A673 (cell line): ENCODE measurements at regions not wholly inside any gene's neighbourhood (a gene's known extent, or its start where the extent isn't known, plus 50 kb on each side); places are given as distances from the start of the nearest gene placed in this dataset.

Experiments used
- EZH2 ChIP-seq: fragments of 200-600 bp; sonication (generic); IDR thresholded peaks from 2 replicates; pipeline ENCODE4 v1.6.1; 2017; ENCODE audit warnings: borderline replicate concordance, low read depth, mild to moderate bottlenecking, mixed read lengths, antibody characterized with exemption, low read length; ENCODE audit not compliant: poor library complexity, severe bottlenecking
- TF ChIP-seq, protein P1 (sequence below): fragments of 300-800, 200-600 bp; sonication (generic); conservative IDR thresholded peaks from 2 replicates; pipeline ENCODE4 v1.5.1; 2017; ENCODE audit warnings: low read depth, mild to moderate bottlenecking, antibody characterized with exemption, low read length, moderate library complexity, mixed read lengths

DNA sequence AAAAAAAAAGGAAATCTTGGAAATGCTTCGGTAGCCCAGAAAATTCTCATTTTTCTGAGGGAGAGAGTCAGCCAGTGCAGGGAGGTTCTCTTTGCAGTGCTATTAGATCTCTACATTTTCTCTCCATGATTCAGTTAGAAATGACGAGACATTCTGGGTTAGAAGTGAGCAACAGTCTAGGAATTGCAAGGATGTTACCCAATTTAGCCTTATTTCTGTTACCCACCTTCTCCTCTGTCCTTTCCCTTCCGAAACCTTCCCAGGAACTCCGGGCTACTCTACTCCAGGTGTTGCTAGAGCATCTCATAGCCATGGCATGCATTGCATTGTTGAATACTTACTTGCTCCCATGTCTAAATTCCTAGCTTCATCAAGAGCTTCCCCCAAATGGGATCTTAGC, 106.8 kb downstream of the EDEM1 start:
- TF ChIP-seq, protein P1, sequence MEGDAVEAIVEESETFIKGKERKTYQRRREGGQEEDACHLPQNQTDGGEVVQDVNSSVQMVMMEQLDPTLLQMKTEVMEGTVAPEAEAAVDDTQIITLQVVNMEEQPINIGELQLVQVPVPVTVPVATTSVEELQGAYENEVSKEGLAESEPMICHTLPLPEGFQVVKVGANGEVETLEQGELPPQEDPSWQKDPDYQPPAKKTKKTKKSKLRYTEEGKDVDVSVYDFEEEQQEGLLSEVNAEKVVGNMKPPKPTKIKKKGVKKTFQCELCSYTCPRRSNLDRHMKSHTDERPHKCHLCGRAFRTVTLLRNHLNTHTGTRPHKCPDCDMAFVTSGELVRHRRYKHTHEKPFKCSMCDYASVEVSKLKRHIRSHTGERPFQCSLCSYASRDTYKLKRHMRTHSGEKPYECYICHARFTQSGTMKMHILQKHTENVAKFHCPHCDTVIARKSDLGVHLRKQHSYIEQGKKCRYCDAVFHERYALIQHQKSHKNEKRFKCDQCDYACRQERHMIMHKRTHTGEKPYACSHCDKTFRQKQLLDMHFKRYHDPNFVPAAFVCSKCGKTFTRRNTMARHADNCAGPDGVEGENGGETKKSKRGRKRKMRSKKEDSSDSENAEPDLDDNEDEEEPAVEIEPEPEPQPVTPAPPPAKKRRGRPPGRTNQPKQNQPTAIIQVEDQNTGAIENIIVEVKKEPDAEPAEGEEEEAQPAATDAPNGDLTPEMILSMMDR = no peak
- TF ChIP-seq EZH2 = no peak
